Esophagus muscularis mucosa (tissue), 4 donors: ENCODE measurements at regions not wholly inside any gene's neighbourhood (a gene's known extent, or its start where the extent isn't known, plus 50 kb on each side); places are given as distances from the start of the nearest gene placed in this dataset.

Experiments used
- CTCF ChIP-seq, 3 experiments: fragments of 200-600 bp in 2 of 3; fragments of 450-650 bp in 1 of 3; sonication (generic) in 2 of 3; IDR thresholded peaks; one replicate each; pipeline ENCODE4 v1.5.1; 2017 to 2019; ENCODE audit warnings: antibody characterized with exemption in 3 of 3, mild to moderate bottlenecking in 2 of 3, moderate library complexity in 1 of 3
- EP300 ChIP-seq: sonication (generic); formaldehyde crosslinking; IDR thresholded peaks from one replicate; pipeline ENCODE4 v1.6.1; 2017; ENCODE audit warnings: antibody characterized with exemption
- POLR2A ChIP-seq: fragments of 450-650 bp; IDR thresholded peaks from one replicate; pipeline ENCODE4 v1.6.1; 2017; ENCODE audit warnings: antibody characterized with exemption, moderate library complexity, mild to moderate bottlenecking, low read depth
- POLR2AphosphoS5 ChIP-seq, 2 donors: sonication (generic); formaldehyde crosslinking; IDR thresholded peaks; one replicate each; pipeline ENCODE4 v1.6.1; 2017; ENCODE audit warnings: antibody characterized with exemption in 2 of 2

GRCh38 chr10:46198516-46198915 is 88.3 kb upstream of the ANTXRL start:
- TF ChIP-seq CTCF (IDR thresholded peaks at IDR 0.05), result no peak
- TF ChIP-seq POLR2A, result no peak
- TF ChIP-seq POLR2AphosphoS5 (IDR thresholded peaks at IDR 0.05), result no peak
- TF ChIP-seq EP300, result no peak
